ENCODE measurements at regions not wholly inside any gene's neighbourhood (a gene's known extent, or its start where the extent isn't known, plus 50 kb on each side); places are given as distances from the start of the nearest gene placed in this dataset.
A peak's percentile ranks its signal among the peaks of the same experiment; 100 is the strongest.

GRCh38 chr7:42338231-42338915, 101.4 kb upstream of the GLI3 start:
- H3K4me3 ChIP-seq, result no peak overlapping the region
- TF ChIP-seq CTCF (IDR thresholded peaks at IDR 0.05) (no peak), POLR2A (IDR thresholded peaks at IDR 0.05) (no peak)
- peak overlapping the region in 1 of 4 donors; percentile 38 for H3K27ac ChIP-seq
- no peaks in the 10 kb centered on the region for H3K9me3 ChIP-seq
- H3K27me3 ChIP-seq, result no peaks in the 10 kb centered on the region
- no peak for DNase-seq
- H3K4me1 ChIP-seq, result no peaks in the 10 kb centered on the region
- H3K36me3 ChIP-seq, result no peaks in the 10 kb centered on the region

GRCh38 chr7:42337225-42337905, 100.4 kb upstream of the GLI3 start:
- TF ChIP-seq POLR2A (IDR thresholded peaks at IDR 0.05), result no peak
- TF ChIP-seq CTCF (IDR thresholded peaks at IDR 0.05), result no peak
- no peaks in the 10 kb centered on the region for H3K9me3 ChIP-seq
- no peak for DNase-seq
- no peaks in the 10 kb centered on the region for H3K4me1 ChIP-seq
- H3K27me3 ChIP-seq, result no peaks in the 10 kb centered on the region
- H3K36me3 ChIP-seq, result no peaks in the 10 kb centered on the region
- H3K27ac ChIP-seq, result no peak overlapping the region
- no peak overlapping the region for H3K4me3 ChIP-seq

GRCh38 chr7:42332605-42333222, 95.7 kb upstream of the GLI3 start:
- TF ChIP-seq POLR2A (IDR thresholded peaks at IDR 0.05) (no peak), CTCF (IDR thresholded peaks at IDR 0.05) (no peak)
- no peak for DNase-seq
- no peaks in the 10 kb centered on the region for H3K9me3 ChIP-seq
- no peaks in the 10 kb centered on the region for H3K36me3 ChIP-seq
- no peaks in the 10 kb centered on the region for H3K27me3 ChIP-seq
- no peak overlapping the region for H3K27ac ChIP-seq
- no peak overlapping the region for H3K4me3 ChIP-seq
- H3K4me1 ChIP-seq, result no peaks in the 10 kb centered on the region

GRCh38 chr7:42319631-42320030, 82.6 kb upstream of the GLI3 start:
- H3K27ac ChIP-seq, result no peak overlapping the region
- H3K4me3 ChIP-seq, result no peak overlapping the region
- no peaks in the 10 kb centered on the region for H3K9me3 ChIP-seq
- no peaks in the 10 kb centered on the region for H3K4me1 ChIP-seq
- TF ChIP-seq CTCF (IDR thresholded peaks at IDR 0.05) (no peak), POLR2A (IDR thresholded peaks at IDR 0.05) (no peak)
- no peaks in the 10 kb centered on the region for H3K27me3 ChIP-seq
- no peak for DNase-seq
- H3K36me3 ChIP-seq, result no peaks in the 10 kb centered on the region

- H3K9me3 ChIP-seq, result no peaks in the 10 kb centered on the region
- H3K4me1 ChIP-seq, result no peaks in the 10 kb centered on the region
- H3K36me3 ChIP-seq, result no peaks in the 10 kb centered on the region
- DNase-seq, result no peak
- no peak overlapping the region for H3K4me3 ChIP-seq
- H3K27me3 ChIP-seq, result no peaks in the 10 kb centered on the region
- TF ChIP-seq POLR2A (IDR thresholded peaks at IDR 0.05), result no peak
- no peak overlapping the region for H3K27ac ChIP-seq
Measured at GRCh38 chr7:42315631-42316030, 78.6 kb upstream of the GLI3 start.

- no peak for DNase-seq
- Histone ChIP-seq H3K4me3 (no peak overlapping the region), H3K9me3 (no peaks in the 10 kb centered on the region), H3K36me3 (no peaks in the 10 kb centered on the region), H3K4me1 (no peaks in the 10 kb centered on the region), H3K27ac (no peak overlapping the region), H3K27me3 (no peaks in the 10 kb centered on the region)
- TF ChIP-seq CTCF (IDR thresholded peaks at IDR 0.05) (no peak), POLR2A (IDR thresholded peaks at IDR 0.05) (no peak)
Measured at GRCh38 chr7:42315103-42315502, 78.1 kb upstream of the GLI3 start.

Data from Peyer's patch (tissue), 4 donors.